GM12878 (cell line): ENCODE measurements at regions not wholly inside any gene's neighbourhood (a gene's known extent, or its start where the extent isn't known, plus 50 kb on each side); places are given as distances from the start of the nearest gene placed in this dataset.

Experiments
- ATAC-seq: fragments of 200-7000 bp; cut with Tn5 transposase; 3 replicates; pipeline ENCODE4 v1.9.1; 2020; ENCODE audit warnings: mild to moderate bottlenecking, moderate library complexity
- BruUV-seq: library from RNA; stranded (reverse); fragments of 400-500 nt; replicated peaks from 2 replicates; lab custom pipeline; 2021; lab: Mats Ljungman, UMichigan
- CTCF ChIA-PET: fragments of 300-600 bp; sonication (Branson Sonifier 250); formaldehyde crosslinking; extraction: SDS; loops from one replicate; lab custom pipeline; 2021; ENCODE audit warnings: inconsistent platforms; lab: Yijun Ruan, JAX
- POLR2A ChIA-PET: fragments of 350-600 bp; formaldehyde crosslinking; extraction: SDS; loops from one replicate; lab custom pipeline; 2021; ENCODE audit warnings: inconsistent platforms; lab: Charles Lee
- RAD21 ChIA-PET: fragments of 300-600 bp; sonication (Branson Sonifier 250); formaldehyde crosslinking; loops from one replicate; lab custom pipeline; 2023; ENCODE audit warnings: antibody characterized with exemption; ENCODE audit not compliant: unreplicated experiment; lab: Charles Lee
- SMC1A ChIA-PET: fragments of 300-600 bp; sonication (Branson Sonifier 250); formaldehyde crosslinking; loops from one replicate; lab custom pipeline; 2023; ENCODE audit not compliant: unreplicated experiment, uncharacterized antibody; lab: Charles Lee
- DNase-seq: peaks from one replicate; pipeline ENCODE4 v3.0.0-alpha.2; 2011; ENCODE audit warnings: low read depth, low spot score
- FAIRE-seq: peaks from 3 replicates; lab custom pipeline; 2011; peaks lifted over from hg19 to GRCh38; lab: Jason Lieb, UNC
- H2AFZ ChIP-seq: 2 replicates; pipeline ENCODE4 v1.6.0; 2011; ENCODE audit warnings: low read depth, low read length, control low read depth; ENCODE audit not compliant: control insufficient read depth
- H3K27ac ChIP-seq: 2 replicates; pipeline ENCODE4 v1.5.1; 2011; ENCODE audit warnings: control low read depth; ENCODE audit not compliant: control insufficient read depth, insufficient read depth
- H3K27me3 ChIP-seq, 2 experiments: replicated peaks in 1 of 2; 2 replicates each; pipeline versions ENCODE4 v1.6.0 to v1.6.1; 2011; ENCODE audit warnings: low read length in 1 of 2; ENCODE audit not compliant: control insufficient read depth in 2 of 2, insufficient read depth in 2 of 2
- H3K36me3 ChIP-seq, 2 experiments: 2 replicates each; pipeline ENCODE4 v1.5.1; 2011; ENCODE audit warnings: low read length in 1 of 2; ENCODE audit not compliant: control insufficient read depth in 2 of 2, insufficient read depth in 2 of 2
- H3K4me1 ChIP-seq: 2 replicates; pipeline ENCODE4 v1.6.1; 2011; ENCODE audit warnings: mild to moderate bottlenecking, low read length, moderate library complexity, mixed read lengths; ENCODE audit not compliant: control insufficient read depth, insufficient read depth
- H3K4me2 ChIP-seq: 2 replicates; pipeline ENCODE4 v1.6.0; 2011; ENCODE audit warnings: control low read depth; ENCODE audit not compliant: control insufficient read depth, insufficient read depth
- H3K4me3 ChIP-seq: fragments of 200-600 bp; sonication (generic); 2 replicates; pipeline ENCODE4 v1.5.1; 2016
- H3K79me2 ChIP-seq: 2 replicates; pipeline ENCODE4 v1.6.0; 2011; ENCODE audit warnings: low read length; ENCODE audit not compliant: control insufficient read depth, insufficient read depth
- H3K9ac ChIP-seq: 2 replicates; pipeline ENCODE4 v1.8.0; 2011; ENCODE audit warnings: low read length, control low read depth, mixed read lengths; ENCODE audit not compliant: control insufficient read depth, insufficient read depth
- H3K9me3 ChIP-seq: replicated peaks from 3 replicates; pipeline ENCODE4 v1.5.1; 2011; ENCODE audit warnings: mild to moderate bottlenecking, low read length; ENCODE audit not compliant: control insufficient read depth, insufficient read depth
- H4K20me1 ChIP-seq: 2 replicates; pipeline ENCODE4 v1.6.0; 2011; ENCODE audit not compliant: control insufficient read depth, insufficient read depth
- EGR1 ChIP-seq, 2 experiments: IDR thresholded peaks; 1 replicate in 1 of 2; 2 replicates in 1 of 2; pipeline ENCODE4 v1.6.1; 2011 to 2012; ENCODE audit warnings: low read depth in 2 of 2, low read length in 2 of 2, borderline replicate concordance in 1 of 2, mild to moderate bottlenecking in 1 of 2, moderate library complexity in 1 of 2
- ESRRA ChIP-seq: IDR thresholded peaks from 2 replicates; pipeline ENCODE4 v1.6.1; 2012; ENCODE audit warnings: mild to moderate bottlenecking, low read length, improper control_type of control experiment
- IRF4 ChIP-seq: IDR thresholded peaks from 2 replicates; pipeline ENCODE4 v1.6.1; 2011; ENCODE audit warnings: low read depth, low read length
- WGBS: methylation state at CpG from one replicate; pipeline ENCODE4 v1.1.6; 2016; ENCODE audit warnings: low lambda C conversion rate; ENCODE audit not compliant: insufficient replicate concordance, insufficient coverage; ENCODE audit errors: missing lambda C conversion rate; 5-methylcytosine and 5-hydroxymethylcytosine counted together
- in situ Hi-C: fragments of 300-500 bp; cut with MboI; formaldehyde crosslinking; loops from 9 replicates; pipeline ENCODE4 v1.14.3; 2018; ENCODE audit warnings: mixed read lengths
- intact Hi-C: fragments of 100-400 bp; cut with micrococcal nuclease; formaldehyde crosslinking; loops from one replicate; pipeline ENCODE4 v1.14.2; 2022; ENCODE audit not compliant: unreplicated experiment
- TF ChIP-seq, protein P1 (sequence below): fragments of 450-650 bp; IDR thresholded peaks from 2 replicates; pipeline ENCODE4 v1.6.1; 2017; ENCODE audit warnings: low read depth, mild to moderate bottlenecking, moderate library complexity
- TF ChIP-seq, protein P2 (sequence below), 3 experiments: IDR thresholded peaks in 2 of 3; conservative IDR thresholded peaks in 1 of 3; 2 replicates each; pipeline ENCODE4 v1.5.1; 2011; ENCODE audit warnings: low read depth in 3 of 3, low read length in 3 of 3, mild to moderate bottlenecking in 3 of 3, control low read depth in 2 of 3, moderate library complexity in 2 of 3, inconsistent platforms in 1 of 3, mixed read lengths in 1 of 3; ENCODE audit not compliant: control insufficient read depth in 2 of 3, insufficient read depth in 1 of 3; ENCODE audit errors: extremely low read depth in 1 of 3

DNA sequence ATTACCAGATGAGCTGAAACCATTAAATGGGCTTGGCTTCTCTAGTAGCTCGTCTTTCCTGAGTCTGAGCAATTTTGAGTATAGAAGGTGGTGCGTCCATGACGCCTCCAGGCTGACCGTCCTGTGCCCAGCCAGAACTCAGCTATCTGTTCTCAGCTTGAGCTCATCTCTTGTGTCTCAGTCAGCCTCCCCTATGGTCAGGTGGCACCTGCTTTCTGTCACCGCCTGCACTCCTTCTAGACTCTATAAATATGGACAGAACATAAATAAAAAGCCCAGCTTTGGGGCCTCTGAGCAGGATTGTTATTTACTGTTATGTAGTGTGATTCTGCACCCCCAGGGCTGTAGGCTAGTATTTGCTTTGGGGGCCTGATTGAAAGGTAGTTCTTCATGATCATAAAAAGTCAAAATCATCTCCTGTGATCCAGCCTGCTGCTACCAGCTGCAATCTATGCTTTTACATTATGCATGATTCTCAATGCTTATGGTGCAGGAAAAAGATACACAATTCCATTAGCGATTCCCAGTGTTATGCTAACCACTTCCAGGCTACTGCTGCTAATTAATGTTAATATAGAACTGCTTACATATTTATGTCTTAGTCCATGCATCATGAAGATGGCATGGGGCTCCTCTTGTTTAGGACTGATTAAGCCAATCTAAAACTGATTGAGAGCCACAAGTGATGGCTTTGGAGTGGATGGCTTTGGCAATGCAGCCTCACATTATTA lies 72.5 kb upstream of the TMTC4 start:
- Histone ChIP-seq H3K4me2 (no peak overlapping the region), H3K36me3 (no peaks in the 10 kb centered on the region), H3K9ac (no peak overlapping the region), H3K27me3 (no peaks in the 10 kb centered on the region), H3K4me1 (no peaks in the 10 kb centered on the region), H3K79me2 (no peaks in the 10 kb centered on the region), H2AFZ (no peak overlapping the region), H3K4me3 (no peak overlapping the region), H4K20me1 (no peaks in the 10 kb centered on the region), H3K27ac (no peak overlapping the region), H3K9me3 (no peaks in the 10 kb centered on the region)
- ATAC-seq (no peak), FAIRE-seq (no peak), DNase-seq (no peak)
- WGBS: 47% methylated on average over 6 of the region's 6 CpGs
- in situ Hi-C loops: no loop called here
- ChIA-PET CTCF (no interaction called here), RAD21 (no interaction called here), POLR2A (no interaction called here), SMC1A (no interaction called here)
- TF ChIP-seq IRF4 (no peak), ESRRA (no peak), EGR1 (IDR thresholded peaks at IDR 0.05; ENCODE audit: borderline replicate concordance in 1 of 2, low read depth in 2 of 2, low read length in 2 of 2) (no peak)
- TF ChIP-seq, protein P1, sequence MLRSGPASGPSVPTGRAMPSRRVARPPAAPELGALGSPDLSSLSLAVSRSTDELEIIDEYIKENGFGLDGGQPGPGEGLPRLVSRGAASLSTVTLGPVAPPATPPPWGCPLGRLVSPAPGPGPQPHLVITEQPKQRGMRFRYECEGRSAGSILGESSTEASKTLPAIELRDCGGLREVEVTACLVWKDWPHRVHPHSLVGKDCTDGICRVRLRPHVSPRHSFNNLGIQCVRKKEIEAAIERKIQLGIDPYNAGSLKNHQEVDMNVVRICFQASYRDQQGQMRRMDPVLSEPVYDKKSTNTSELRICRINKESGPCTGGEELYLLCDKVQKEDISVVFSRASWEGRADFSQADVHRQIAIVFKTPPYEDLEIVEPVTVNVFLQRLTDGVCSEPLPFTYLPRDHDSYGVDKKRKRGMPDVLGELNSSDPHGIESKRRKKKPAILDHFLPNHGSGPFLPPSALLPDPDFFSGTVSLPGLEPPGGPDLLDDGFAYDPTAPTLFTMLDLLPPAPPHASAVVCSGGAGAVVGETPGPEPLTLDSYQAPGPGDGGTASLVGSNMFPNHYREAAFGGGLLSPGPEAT: no peak
- TF ChIP-seq, protein P2, sequence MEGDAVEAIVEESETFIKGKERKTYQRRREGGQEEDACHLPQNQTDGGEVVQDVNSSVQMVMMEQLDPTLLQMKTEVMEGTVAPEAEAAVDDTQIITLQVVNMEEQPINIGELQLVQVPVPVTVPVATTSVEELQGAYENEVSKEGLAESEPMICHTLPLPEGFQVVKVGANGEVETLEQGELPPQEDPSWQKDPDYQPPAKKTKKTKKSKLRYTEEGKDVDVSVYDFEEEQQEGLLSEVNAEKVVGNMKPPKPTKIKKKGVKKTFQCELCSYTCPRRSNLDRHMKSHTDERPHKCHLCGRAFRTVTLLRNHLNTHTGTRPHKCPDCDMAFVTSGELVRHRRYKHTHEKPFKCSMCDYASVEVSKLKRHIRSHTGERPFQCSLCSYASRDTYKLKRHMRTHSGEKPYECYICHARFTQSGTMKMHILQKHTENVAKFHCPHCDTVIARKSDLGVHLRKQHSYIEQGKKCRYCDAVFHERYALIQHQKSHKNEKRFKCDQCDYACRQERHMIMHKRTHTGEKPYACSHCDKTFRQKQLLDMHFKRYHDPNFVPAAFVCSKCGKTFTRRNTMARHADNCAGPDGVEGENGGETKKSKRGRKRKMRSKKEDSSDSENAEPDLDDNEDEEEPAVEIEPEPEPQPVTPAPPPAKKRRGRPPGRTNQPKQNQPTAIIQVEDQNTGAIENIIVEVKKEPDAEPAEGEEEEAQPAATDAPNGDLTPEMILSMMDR (IDR thresholded peaks at IDR 0.05 in 2 of 3, conservative IDR thresholded peaks at IDR 0.05 in 1 of 3; ENCODE audit: control insufficient read depth in 2 of 3, extremely low read depth in 1 of 3, insufficient read depth in 1 of 3, low read depth in 3 of 3, low read length in 3 of 3): no peak
- intact Hi-C loops: no loop called here
- BruUV-seq: no TSS peak
